ENCODE measurements at regions not wholly inside any gene's neighbourhood (a gene's known extent, or its start where the extent isn't known, plus 50 kb on each side); places are given as distances from the start of the nearest gene placed in this dataset.

- WGBS, 3 donors: 79 to 87% (median 82%) methylated on average over 5 of the region's 5 CpGs
- intact Hi-C loops (cut with DNase I): no loop called here
- no peaks in the 10 kb centered on the region for H3K4me1 ChIP-seq (ENCODE audit: insufficient read depth)
Measured at GRCh38 chr7:106524690-106525059, 136.3 kb downstream of the CCDC71L start.

GRCh38 chr7:106523482-106523881 is 137.5 kb downstream of the CCDC71L start:
- intact Hi-C loops (cut with DNase I): no loop called here
- no peak for TF ChIP-seq CTCF (IDR thresholded peaks at IDR 0.05)
- TF ChIP-seq POLR2A (IDR thresholded peaks at IDR 0.05): no peak
- no peak for TF ChIP-seq EP300 (IDR thresholded peaks at IDR 0.05)
- H3K4me3 ChIP-seq: no peak overlapping the region

More at GRCh38 chr7:106524690-106525059, 136.3 kb downstream of the CCDC71L start:
- Histone ChIP-seq H3K27ac (no peak overlapping the region), H3K9me3 (no peaks in the 10 kb centered on the region), H3K36me3 (no peaks in the 10 kb centered on the region), H3K4me3 (no peak overlapping the region), H3K27me3 (no peaks in the 10 kb centered on the region)
- TF ChIP-seq EP300 (IDR thresholded peaks at IDR 0.05): no peak
- no peak for TF ChIP-seq CTCF (IDR thresholded peaks at IDR 0.05)
- no peak for TF ChIP-seq POLR2A (IDR thresholded peaks at IDR 0.05)
- no peak for DNase-seq

GRCh38 chr7:106522696-106523095 is 138.3 kb downstream of the CCDC71L start:
- H3K4me3 ChIP-seq: no peak overlapping the region
- H3K9me3 ChIP-seq: no peaks in the 10 kb centered on the region
- H3K36me3 ChIP-seq: no peaks in the 10 kb centered on the region
- TF ChIP-seq POLR2A (IDR thresholded peaks at IDR 0.05) (no peak), CTCF (IDR thresholded peaks at IDR 0.05) (no peak), EP300 (IDR thresholded peaks at IDR 0.05) (no peak)
- intact Hi-C loops (cut with DNase I): no loop called here
- no peak for DNase-seq
- H3K4me1 ChIP-seq (ENCODE audit: insufficient read depth): no peaks in the 10 kb centered on the region
- no peaks in the 10 kb centered on the region for H3K27me3 ChIP-seq
- 61 to 69% (median 63%) methylated on average over 5 of the region's 5 CpGs for WGBS, 3 donors
- no peak overlapping the region for H3K27ac ChIP-seq

More at GRCh38 chr7:106523482-106523881, 137.5 kb downstream of the CCDC71L start:
- Histone ChIP-seq H3K36me3 (no peaks in the 10 kb centered on the region), H3K4me1 (ENCODE audit: insufficient read depth) (no peaks in the 10 kb centered on the region), H3K27me3 (no peaks in the 10 kb centered on the region), H3K27ac (no peak overlapping the region), H3K9me3 (no peaks in the 10 kb centered on the region)
- DNase-seq: no peak
- WGBS, 3 donors: 60 to 74% (median 71%) methylated on average over 8 of the region's 8 CpGs

GRCh38 chr7:106521541-106521940 is 139.4 kb downstream of the CCDC71L start:
- Histone ChIP-seq H3K9me3 (no peaks in the 10 kb centered on the region), H3K27me3 (no peaks in the 10 kb centered on the region), H3K36me3 (no peaks in the 10 kb centered on the region), H3K4me3 (no peak overlapping the region), H3K27ac (no peak overlapping the region), H3K4me1 (ENCODE audit: insufficient read depth) (no peaks in the 10 kb centered on the region)
- DNase-seq: no peak
- intact Hi-C loops (cut with DNase I): no loop called here
- TF ChIP-seq CTCF (IDR thresholded peaks at IDR 0.05): no peak
- no peak for TF ChIP-seq EP300 (IDR thresholded peaks at IDR 0.05)
- TF ChIP-seq POLR2A (IDR thresholded peaks at IDR 0.05): no peak
- 64 to 85% (median 73%) methylated on average over 2 of the region's 2 CpGs for WGBS, 3 donors
